HL-60 (cell line): ENCODE measurements at regions not wholly inside any gene's neighbourhood (a gene's known extent, or its start where the extent isn't known, plus 50 kb on each side); places are given as distances from the start of the nearest gene placed in this dataset.

Experiments used
- POLR2AphosphoS5 ChIP-seq: IDR thresholded peaks from 2 replicates; pipeline ENCODE4 v1.6.1; 2012; ENCODE audit warnings: low read depth
- TF ChIP-seq, protein P1 (sequence below): IDR thresholded peaks from one replicate; pipeline ENCODE4 v1.5.1; 2011; ENCODE audit warnings: low read length, control low read depth, inconsistent platforms; ENCODE audit not compliant: insufficient read depth

DNA sequence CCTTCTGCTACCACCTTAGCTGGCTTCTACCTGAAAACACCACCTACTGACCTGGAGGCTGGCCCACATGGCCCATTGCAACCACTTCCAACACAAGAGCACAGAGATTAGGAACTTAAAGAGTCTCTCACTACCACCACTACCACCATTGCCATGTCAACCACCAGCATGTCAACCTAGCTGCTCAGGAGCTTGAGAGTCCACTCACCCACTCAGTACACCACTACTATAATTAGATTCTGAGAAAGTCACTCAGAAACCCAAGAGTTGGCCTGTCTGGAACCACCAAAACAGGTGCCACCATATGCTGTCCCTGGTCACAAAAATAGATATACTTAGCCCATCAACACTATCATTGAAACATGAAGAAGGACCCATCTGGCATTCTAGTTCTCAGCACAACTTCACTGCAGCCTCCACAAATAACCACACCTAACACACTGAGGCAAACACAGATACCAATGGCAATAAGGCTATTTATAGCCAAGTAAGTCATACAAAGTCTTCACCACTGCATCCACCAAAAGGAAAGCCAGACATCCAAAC lies 806.7 kb upstream of the EPHA6 start:
- no peak for TF ChIP-seq POLR2AphosphoS5
- TF ChIP-seq, protein P1, sequence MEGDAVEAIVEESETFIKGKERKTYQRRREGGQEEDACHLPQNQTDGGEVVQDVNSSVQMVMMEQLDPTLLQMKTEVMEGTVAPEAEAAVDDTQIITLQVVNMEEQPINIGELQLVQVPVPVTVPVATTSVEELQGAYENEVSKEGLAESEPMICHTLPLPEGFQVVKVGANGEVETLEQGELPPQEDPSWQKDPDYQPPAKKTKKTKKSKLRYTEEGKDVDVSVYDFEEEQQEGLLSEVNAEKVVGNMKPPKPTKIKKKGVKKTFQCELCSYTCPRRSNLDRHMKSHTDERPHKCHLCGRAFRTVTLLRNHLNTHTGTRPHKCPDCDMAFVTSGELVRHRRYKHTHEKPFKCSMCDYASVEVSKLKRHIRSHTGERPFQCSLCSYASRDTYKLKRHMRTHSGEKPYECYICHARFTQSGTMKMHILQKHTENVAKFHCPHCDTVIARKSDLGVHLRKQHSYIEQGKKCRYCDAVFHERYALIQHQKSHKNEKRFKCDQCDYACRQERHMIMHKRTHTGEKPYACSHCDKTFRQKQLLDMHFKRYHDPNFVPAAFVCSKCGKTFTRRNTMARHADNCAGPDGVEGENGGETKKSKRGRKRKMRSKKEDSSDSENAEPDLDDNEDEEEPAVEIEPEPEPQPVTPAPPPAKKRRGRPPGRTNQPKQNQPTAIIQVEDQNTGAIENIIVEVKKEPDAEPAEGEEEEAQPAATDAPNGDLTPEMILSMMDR: no peak
